ENCODE measurements at regions not wholly inside any gene's neighbourhood (a gene's known extent, or its start where the extent isn't known, plus 50 kb on each side); places are given as distances from the start of the nearest gene placed in this dataset.

DNA sequence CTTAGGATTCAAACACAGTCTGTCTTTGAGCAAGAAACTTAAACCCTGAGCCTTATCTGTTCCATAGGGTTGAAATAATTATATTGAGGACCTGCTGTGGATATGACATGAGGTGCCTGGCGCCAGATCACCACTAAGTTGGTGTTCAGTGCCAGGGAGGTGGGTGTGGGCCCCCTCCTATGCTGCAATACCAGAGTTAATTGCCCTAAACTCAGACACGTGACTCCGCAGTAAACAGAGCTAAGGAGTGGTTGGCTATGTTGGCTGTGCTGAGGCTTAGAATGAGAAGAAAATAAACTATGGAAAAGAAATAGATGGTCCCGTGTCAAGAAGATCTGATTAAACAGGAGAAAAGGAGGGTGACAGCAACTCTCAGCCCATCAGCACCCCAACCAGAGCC, 419.4 kb upstream of the JARID2 start:
- TF ChIP-seq, protein P1, sequence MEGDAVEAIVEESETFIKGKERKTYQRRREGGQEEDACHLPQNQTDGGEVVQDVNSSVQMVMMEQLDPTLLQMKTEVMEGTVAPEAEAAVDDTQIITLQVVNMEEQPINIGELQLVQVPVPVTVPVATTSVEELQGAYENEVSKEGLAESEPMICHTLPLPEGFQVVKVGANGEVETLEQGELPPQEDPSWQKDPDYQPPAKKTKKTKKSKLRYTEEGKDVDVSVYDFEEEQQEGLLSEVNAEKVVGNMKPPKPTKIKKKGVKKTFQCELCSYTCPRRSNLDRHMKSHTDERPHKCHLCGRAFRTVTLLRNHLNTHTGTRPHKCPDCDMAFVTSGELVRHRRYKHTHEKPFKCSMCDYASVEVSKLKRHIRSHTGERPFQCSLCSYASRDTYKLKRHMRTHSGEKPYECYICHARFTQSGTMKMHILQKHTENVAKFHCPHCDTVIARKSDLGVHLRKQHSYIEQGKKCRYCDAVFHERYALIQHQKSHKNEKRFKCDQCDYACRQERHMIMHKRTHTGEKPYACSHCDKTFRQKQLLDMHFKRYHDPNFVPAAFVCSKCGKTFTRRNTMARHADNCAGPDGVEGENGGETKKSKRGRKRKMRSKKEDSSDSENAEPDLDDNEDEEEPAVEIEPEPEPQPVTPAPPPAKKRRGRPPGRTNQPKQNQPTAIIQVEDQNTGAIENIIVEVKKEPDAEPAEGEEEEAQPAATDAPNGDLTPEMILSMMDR (IDR thresholded peaks at IDR 0.05; ENCODE audit: low read depth, low read length), result no peak
- H3K4me3 ChIP-seq (ENCODE audit: low read depth, low read length), result no peak overlapping the region

DNA sequence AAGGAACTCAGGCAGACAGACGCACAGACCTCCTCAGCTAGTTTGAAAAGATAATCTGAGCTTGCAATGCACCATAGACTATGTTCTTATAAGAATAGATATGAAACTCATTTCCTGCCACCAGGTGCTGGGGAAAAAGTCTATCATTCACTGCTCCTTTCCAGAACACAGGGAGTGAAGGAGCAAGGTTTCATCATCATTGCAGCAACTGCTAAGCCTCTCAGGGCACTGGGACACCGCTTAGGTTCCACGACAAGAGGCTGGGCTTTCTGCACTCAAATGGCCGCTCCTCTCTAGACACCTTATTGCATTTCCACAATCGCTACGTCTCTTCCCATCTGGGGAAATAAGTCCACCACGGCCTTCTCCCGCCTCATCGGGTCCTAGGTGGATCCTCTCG, 418.5 kb upstream of the JARID2 start:
- H3K4me3 ChIP-seq (ENCODE audit: low read depth, low read length), result no peak overlapping the region
- TF ChIP-seq, protein P1 (IDR thresholded peaks at IDR 0.05; ENCODE audit: low read depth, low read length), result no peak

GRCh38 chr6:14828201-14828611, 417.7 kb upstream of the JARID2 start:
- TF ChIP-seq, protein P1 (IDR thresholded peaks at IDR 0.05; ENCODE audit: low read depth, low read length), result no peak
- no peak overlapping the region for H3K4me3 ChIP-seq (ENCODE audit: low read depth, low read length)

GRCh38 chr6:14831070-14831469, 414.8 kb upstream of the JARID2 start:
- TF ChIP-seq, protein P1 (IDR thresholded peaks at IDR 0.05; ENCODE audit: low read depth, low read length), result no peak
- H3K4me3 ChIP-seq (ENCODE audit: low read depth, low read length), result no peak overlapping the region

GRCh38 chr6:14831937-14832336, 413.9 kb upstream of the JARID2 start:
- no peak overlapping the region for H3K4me3 ChIP-seq (ENCODE audit: low read depth, low read length)
- TF ChIP-seq, protein P1 (IDR thresholded peaks at IDR 0.05; ENCODE audit: low read depth, low read length), result no peak

- TF ChIP-seq, protein P1 (IDR thresholded peaks at IDR 0.05; ENCODE audit: low read depth, low read length), result no peak
- no peak overlapping the region for H3K4me3 ChIP-seq (ENCODE audit: low read depth, low read length)
Observed at GRCh38 chr6:14832427-14832826, 413.4 kb upstream of the JARID2 start.

GRCh38 chr6:14834851-14835530, 410.9 kb upstream of the JARID2 start:
- TF ChIP-seq, protein P1 (IDR thresholded peaks at IDR 0.05; ENCODE audit: low read depth, low read length), result no peak
- H3K4me3 ChIP-seq (ENCODE audit: low read depth, low read length), result no peak overlapping the region

All from WI38 (cell line).